ENCODE measurements at regions not wholly inside any gene's neighbourhood (a gene's known extent, or its start where the extent isn't known, plus 50 kb on each side); places are given as distances from the start of the nearest gene placed in this dataset.

GRCh38 chr2:176470713-176471112 lies 201.5 kb downstream of the MTX2 start:
- no peak for DNase-seq

- DNase-seq, result no peak
Measured at GRCh38 chr2:176471949-176472348, 202.7 kb downstream of the MTX2 start.

GRCh38 chr2:176473177-176473576 lies 203.9 kb downstream of the MTX2 start:
- no peak for DNase-seq

GRCh38 chr2:176473851-176474250 lies 204.6 kb downstream of the MTX2 start:
- no peak for DNase-seq

- DNase-seq, result no peak
Measured at GRCh38 chr2:176477336-176477735, 208.1 kb downstream of the MTX2 start.

- no peak for DNase-seq
Measured at GRCh38 chr2:176479961-176480360, 210.7 kb downstream of the MTX2 start.

GRCh38 chr2:176482107-176482506 lies 212.9 kb downstream of the MTX2 start:
- DNase-seq, result peak; percentile 72

- no peak for DNase-seq
Measured at GRCh38 chr2:176483476-176483875, 214.2 kb downstream of the MTX2 start.

GRCh38 chr2:176483901-176484568 lies 214.8 kb downstream of the MTX2 start:
- DNase-seq, result no peak

GRCh38 chr2:176484838-176485237 lies 215.6 kb downstream of the MTX2 start:
- DNase-seq, result peak; percentile 79

- no peak for DNase-seq
Measured at GRCh38 chr2:176488431-176488830, 219.2 kb downstream of the MTX2 start.

GRCh38 chr2:176490061-176490861 lies 221.0 kb downstream of the MTX2 start:
- DNase-seq, result peak; percentile 73

- DNase-seq, result peak; percentile 93
Measured at GRCh38 chr2:176491172-176491904, 222.1 kb downstream of the MTX2 start.

GRCh38 chr2:176492583-176492982 lies 223.3 kb downstream of the MTX2 start:
- no peak for DNase-seq

GRCh38 chr2:176493226-176493825 lies 224.1 kb downstream of the MTX2 start:
- DNase-seq, result no peak

GRCh38 chr2:176493909-176494308 lies 224.7 kb downstream of the MTX2 start:
- no peak for DNase-seq

- no peak for DNase-seq
Measured at GRCh38 chr2:176494949-176495353, 225.7 kb downstream of the MTX2 start.

GRCh38 chr2:176495826-176496225 lies 226.6 kb downstream of the MTX2 start:
- no peak for DNase-seq

GRCh38 chr2:176496761-176497160 lies 227.5 kb downstream of the MTX2 start:
- DNase-seq, result no peak

GRCh38 chr2:176500901-176501300 lies 231.7 kb downstream of the MTX2 start:
- DNase-seq, result no peak

GRCh38 chr2:176501617-176502016 lies 232.4 kb downstream of the MTX2 start:
- DNase-seq, result no peak

GRCh38 chr2:176502619-176503018 lies 233.4 kb downstream of the MTX2 start:
- DNase-seq, result no peak

GRCh38 chr2:176503776-176504175 lies 234.5 kb downstream of the MTX2 start:
- DNase-seq, result peak; percentile 72
